H54 (cell line): ENCODE measurements at regions not wholly inside any gene's neighbourhood (a gene's known extent, or its start where the extent isn't known, plus 50 kb on each side); places are given as distances from the start of the nearest gene placed in this dataset.

Source experiments
- DNase-seq: peaks from one replicate; pipeline ENCODE4 v3.0.0; 2011; ENCODE audit warnings: low spot score, mixed read lengths; ENCODE audit not compliant: insufficient read length
- FAIRE-seq: peaks from 3 replicates; lab custom pipeline; 2011; peaks lifted over from hg19 to GRCh38; lab: Jason Lieb, UNC
- POLR2A ChIP-seq: IDR thresholded peaks from 2 replicates; pipeline ENCODE4 v1.6.1; 2011; ENCODE audit warnings: low read depth, mild to moderate bottlenecking, low read length

- no peak for TF ChIP-seq POLR2A
- FAIRE-seq (no peak), DNase-seq (no peak)
Measured at GRCh38 chr3:181464033-181464694, 247.6 kb upstream of the SOX2 start.

GRCh38 chr3:181461381-181461780, 250.3 kb upstream of the SOX2 start:
- no peak for TF ChIP-seq POLR2A
- FAIRE-seq = no peak
- no peak for DNase-seq

- FAIRE-seq = no peak
- DNase-seq = no peak
- TF ChIP-seq POLR2A = no peak
Measured at GRCh38 chr3:181459516-181459915, 252.2 kb upstream of the SOX2 start.

GRCh38 chr3:181458857-181459256, 252.9 kb upstream of the SOX2 start:
- no peak for FAIRE-seq
- no peak for DNase-seq
- no peak for TF ChIP-seq POLR2A

GRCh38 chr3:181457756-181458155, 254.0 kb upstream of the SOX2 start:
- DNase-seq (no peak), FAIRE-seq (no peak)
- no peak for TF ChIP-seq POLR2A

GRCh38 chr3:181457190-181457589, 254.5 kb upstream of the SOX2 start:
- FAIRE-seq (no peak), DNase-seq (no peak)
- TF ChIP-seq POLR2A = no peak

GRCh38 chr3:181455276-181455675, 256.4 kb upstream of the SOX2 start:
- FAIRE-seq = no peak
- TF ChIP-seq POLR2A = no peak
- no peak for DNase-seq

GRCh38 chr3:181454451-181455027, 257.2 kb upstream of the SOX2 start:
- no peak for TF ChIP-seq POLR2A
- FAIRE-seq = no peak
- DNase-seq = no peak

GRCh38 chr3:181446741-181447140, 265.0 kb upstream of the SOX2 start:
- FAIRE-seq (no peak), DNase-seq (no peak)
- no peak for TF ChIP-seq POLR2A

GRCh38 chr3:181442066-181442465, 269.7 kb upstream of the SOX2 start:
- FAIRE-seq (no peak), DNase-seq (no peak)
- no peak for TF ChIP-seq POLR2A

GRCh38 chr3:181432992-181433391, 278.7 kb upstream of the SOX2 start:
- TF ChIP-seq POLR2A = no peak
- DNase-seq (no peak), FAIRE-seq (no peak)

- FAIRE-seq (no peak), DNase-seq (no peak)
- no peak for TF ChIP-seq POLR2A
Measured at GRCh38 chr3:181431748-181432147, 280.0 kb upstream of the SOX2 start.

GRCh38 chr3:181425074-181425473, 286.7 kb upstream of the SOX2 start:
- no peak for TF ChIP-seq POLR2A
- no peak for FAIRE-seq
- no peak for DNase-seq

GRCh38 chr3:181418233-181418632, 293.5 kb upstream of the SOX2 start:
- FAIRE-seq (no peak), DNase-seq (no peak)
- no peak for TF ChIP-seq POLR2A

- DNase-seq (no peak), FAIRE-seq (no peak)
- no peak for TF ChIP-seq POLR2A
Measured at GRCh38 chr3:181417748-181418147, 294.0 kb upstream of the SOX2 start.
